OCI-LY3 (cell line): ENCODE measurements at regions not wholly inside any gene's neighbourhood (a gene's known extent, or its start where the extent isn't known, plus 50 kb on each side); places are given as distances from the start of the nearest gene placed in this dataset.
"Not testable (repeated sequence)": the region's sequence is repeated elsewhere in the genome, so short reads cannot be mapped to it uniquely, and the experiment has no call there.

ENCODE experiments used
- CTCF ChIP-seq: fragments of 200-600, 300-600 bp; sonication (generic); IDR thresholded peaks from 2 replicates; pipeline ENCODE4 v1.5.1; 2014; ENCODE audit warnings: antibody characterized with exemption, low read length, low read depth
- EZH2phosphoT487 ChIP-seq: fragments of 200-600 bp; shearing (Covaris generic); IDR thresholded peaks from 2 replicates; pipeline ENCODE4 v1.6.1; 2018; ENCODE audit warnings: antibody characterized with exemption, mixed run types, low read depth

- not testable (repeated sequence) for TF ChIP-seq CTCF, EZH2phosphoT487
Measured at GRCh38 chr16:16610389-16610967, 231.5 kb downstream of the NPIPA7 start.
